PFSK-1 (cell line): ENCODE measurements at regions not wholly inside any gene's neighbourhood (a gene's known extent, or its start where the extent isn't known, plus 50 kb on each side); places are given as distances from the start of the nearest gene placed in this dataset.

Experiments
- FOXP2 ChIP-seq: optimal IDR thresholded peaks from 2 replicates; pipeline ENCODE3; 2011; ENCODE audit warnings: borderline replicate concordance, control low read depth, inconsistent platforms; ENCODE audit not compliant: insufficient read depth; ENCODE audit errors: extremely low read length, extremely low read depth
- POLR2AphosphoS5 ChIP-seq: IDR thresholded peaks from 2 replicates; pipeline ENCODE4 v1.6.1; 2012; ENCODE audit warnings: low read depth, mild to moderate bottlenecking, control low read depth, low read length, moderate library complexity
- SIN3A ChIP-seq: IDR thresholded peaks from 2 replicates; pipeline ENCODE4 v1.6.1; 2012; ENCODE audit warnings: mild to moderate bottlenecking, low read length, moderate library complexity, borderline replicate concordance; ENCODE audit not compliant: insufficient read depth
- TAF1 ChIP-seq: IDR thresholded peaks from 2 replicates; pipeline ENCODE4 v1.6.1; 2012; ENCODE audit warnings: low read length, control low read depth, borderline replicate concordance; ENCODE audit not compliant: insufficient read depth
- TF ChIP-seq, protein P1 (sequence below), 2 experiments: IDR thresholded peaks; 2 replicates each; pipeline versions ENCODE4 v1.6.1 to v1.8.0; 2011 to 2012; ENCODE audit warnings: low read depth in 2 of 2, low read length in 2 of 2, control low read depth in 1 of 2, inconsistent platforms in 1 of 2, mild to moderate bottlenecking in 1 of 2, moderate library complexity in 1 of 2; ENCODE audit not compliant: insufficient read depth in 1 of 2

DNA sequence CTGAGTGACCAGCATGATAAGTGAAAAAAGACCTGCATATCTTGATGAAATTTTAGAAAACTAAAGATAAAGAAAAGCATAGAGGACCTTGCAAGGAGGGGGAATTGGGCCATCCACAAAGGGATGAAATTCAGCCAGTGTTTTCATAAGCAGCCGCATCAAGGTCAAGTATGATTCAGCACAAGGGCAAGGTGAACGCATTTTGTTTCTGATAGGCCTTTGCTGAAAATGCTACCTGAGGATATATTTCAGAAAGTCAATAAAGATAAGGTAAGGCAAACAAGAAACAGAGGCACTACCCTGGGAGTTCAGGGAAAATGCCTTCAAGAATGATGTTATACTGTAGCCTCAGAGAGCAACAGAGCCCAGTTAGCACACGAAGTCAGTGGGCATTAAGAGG, 55.0 kb upstream of the SHH start:
- no peak for TF ChIP-seq SIN3A
- TF ChIP-seq POLR2AphosphoS5: no peak
- no peak for TF ChIP-seq TAF1
- TF ChIP-seq FOXP2: no peak
- TF ChIP-seq, protein P1, sequence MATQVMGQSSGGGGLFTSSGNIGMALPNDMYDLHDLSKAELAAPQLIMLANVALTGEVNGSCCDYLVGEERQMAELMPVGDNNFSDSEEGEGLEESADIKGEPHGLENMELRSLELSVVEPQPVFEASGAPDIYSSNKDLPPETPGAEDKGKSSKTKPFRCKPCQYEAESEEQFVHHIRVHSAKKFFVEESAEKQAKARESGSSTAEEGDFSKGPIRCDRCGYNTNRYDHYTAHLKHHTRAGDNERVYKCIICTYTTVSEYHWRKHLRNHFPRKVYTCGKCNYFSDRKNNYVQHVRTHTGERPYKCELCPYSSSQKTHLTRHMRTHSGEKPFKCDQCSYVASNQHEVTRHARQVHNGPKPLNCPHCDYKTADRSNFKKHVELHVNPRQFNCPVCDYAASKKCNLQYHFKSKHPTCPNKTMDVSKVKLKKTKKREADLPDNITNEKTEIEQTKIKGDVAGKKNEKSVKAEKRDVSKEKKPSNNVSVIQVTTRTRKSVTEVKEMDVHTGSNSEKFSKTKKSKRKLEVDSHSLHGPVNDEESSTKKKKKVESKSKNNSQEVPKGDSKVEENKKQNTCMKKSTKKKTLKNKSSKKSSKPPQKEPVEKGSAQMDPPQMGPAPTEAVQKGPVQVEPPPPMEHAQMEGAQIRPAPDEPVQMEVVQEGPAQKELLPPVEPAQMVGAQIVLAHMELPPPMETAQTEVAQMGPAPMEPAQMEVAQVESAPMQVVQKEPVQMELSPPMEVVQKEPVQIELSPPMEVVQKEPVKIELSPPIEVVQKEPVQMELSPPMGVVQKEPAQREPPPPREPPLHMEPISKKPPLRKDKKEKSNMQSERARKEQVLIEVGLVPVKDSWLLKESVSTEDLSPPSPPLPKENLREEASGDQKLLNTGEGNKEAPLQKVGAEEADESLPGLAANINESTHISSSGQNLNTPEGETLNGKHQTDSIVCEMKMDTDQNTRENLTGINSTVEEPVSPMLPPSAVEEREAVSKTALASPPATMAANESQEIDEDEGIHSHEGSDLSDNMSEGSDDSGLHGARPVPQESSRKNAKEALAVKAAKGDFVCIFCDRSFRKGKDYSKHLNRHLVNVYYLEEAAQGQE (IDR thresholded peaks at IDR 0.05; ENCODE audit: insufficient read depth in 1 of 2, low read depth in 2 of 2, low read length in 2 of 2): no peak

DNA sequence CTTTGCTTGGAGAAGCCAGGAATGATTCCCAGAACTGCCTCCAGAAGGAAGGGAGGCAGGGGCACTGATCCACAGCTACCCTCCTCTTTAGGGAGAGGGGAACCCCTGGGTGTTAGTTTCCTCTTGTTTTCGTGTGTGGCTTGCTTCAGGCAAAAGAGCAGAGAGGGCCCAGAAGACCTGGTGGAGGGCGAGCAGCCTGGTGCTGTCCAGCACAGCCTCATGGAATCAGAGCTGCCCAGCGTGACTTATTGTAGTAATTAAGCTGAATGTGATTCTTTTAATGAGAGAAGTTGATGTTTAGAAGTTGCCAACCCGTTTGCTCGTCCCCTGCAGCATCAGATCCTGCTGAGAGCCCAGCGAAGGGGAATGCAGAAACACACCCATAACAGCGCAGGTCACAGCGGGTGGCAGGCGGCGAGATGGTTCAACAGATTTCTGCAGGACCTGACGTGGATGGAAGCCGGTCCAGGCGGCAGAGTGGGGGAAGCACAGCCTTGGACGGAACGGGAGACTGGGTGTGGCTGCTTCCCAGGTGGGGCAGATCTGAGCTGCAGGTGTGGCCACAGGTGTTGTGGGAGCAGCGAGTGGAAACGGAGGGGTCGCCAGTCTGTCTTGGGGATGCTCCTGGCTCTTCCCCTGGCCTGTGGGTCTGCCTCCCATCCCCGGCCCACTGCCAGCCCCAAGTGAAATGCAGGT, 53.7 kb upstream of the SHH start:
- no peak for TF ChIP-seq SIN3A
- TF ChIP-seq, protein P1 (IDR thresholded peaks at IDR 0.05; ENCODE audit: insufficient read depth in 1 of 2, low read depth in 2 of 2, low read length in 2 of 2): peak in 1 of 2 experiments; percentile 80; a peak in 2 of 4 replicates

DNA sequence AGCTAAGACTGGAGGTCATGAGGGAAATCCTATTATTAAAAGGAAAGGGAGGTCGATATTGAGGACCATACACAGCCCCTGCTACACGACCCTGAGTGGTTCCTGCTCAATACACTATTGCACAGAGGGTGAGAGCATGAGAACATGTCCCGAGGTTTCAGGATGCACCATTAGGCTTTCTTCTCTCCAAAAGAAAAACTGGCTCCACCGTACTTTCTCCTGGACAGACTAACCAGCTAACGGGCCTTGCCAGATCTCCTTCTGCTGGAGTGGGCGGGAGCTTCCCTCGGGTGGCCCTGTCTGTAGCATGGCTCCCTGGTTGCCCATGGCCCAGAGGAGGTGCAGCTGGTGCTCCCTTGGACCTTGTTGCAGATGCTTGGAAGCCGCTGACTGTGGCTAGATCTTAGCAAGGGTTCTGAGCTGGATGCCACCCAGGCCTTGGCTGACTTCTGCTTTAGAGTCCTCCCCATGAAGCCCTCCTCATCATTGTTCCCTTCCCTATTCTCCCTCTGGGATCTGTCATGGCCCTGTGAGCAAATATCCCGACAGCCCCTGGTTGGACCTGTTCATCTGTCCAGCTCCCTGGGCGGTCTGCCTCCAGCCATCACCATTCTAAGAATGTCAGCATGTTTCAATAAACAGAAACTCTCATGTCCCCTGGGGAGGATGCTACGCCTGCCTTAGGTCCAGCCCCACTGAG, 52.9 kb upstream of the SHH start:
- TF ChIP-seq TAF1 (no peak), FOXP2 (no peak), POLR2AphosphoS5 (no peak), SIN3A (no peak)
- TF ChIP-seq, protein P1 (IDR thresholded peaks at IDR 0.05; ENCODE audit: insufficient read depth in 1 of 2, low read depth in 2 of 2, low read length in 2 of 2): no peak

DNA sequence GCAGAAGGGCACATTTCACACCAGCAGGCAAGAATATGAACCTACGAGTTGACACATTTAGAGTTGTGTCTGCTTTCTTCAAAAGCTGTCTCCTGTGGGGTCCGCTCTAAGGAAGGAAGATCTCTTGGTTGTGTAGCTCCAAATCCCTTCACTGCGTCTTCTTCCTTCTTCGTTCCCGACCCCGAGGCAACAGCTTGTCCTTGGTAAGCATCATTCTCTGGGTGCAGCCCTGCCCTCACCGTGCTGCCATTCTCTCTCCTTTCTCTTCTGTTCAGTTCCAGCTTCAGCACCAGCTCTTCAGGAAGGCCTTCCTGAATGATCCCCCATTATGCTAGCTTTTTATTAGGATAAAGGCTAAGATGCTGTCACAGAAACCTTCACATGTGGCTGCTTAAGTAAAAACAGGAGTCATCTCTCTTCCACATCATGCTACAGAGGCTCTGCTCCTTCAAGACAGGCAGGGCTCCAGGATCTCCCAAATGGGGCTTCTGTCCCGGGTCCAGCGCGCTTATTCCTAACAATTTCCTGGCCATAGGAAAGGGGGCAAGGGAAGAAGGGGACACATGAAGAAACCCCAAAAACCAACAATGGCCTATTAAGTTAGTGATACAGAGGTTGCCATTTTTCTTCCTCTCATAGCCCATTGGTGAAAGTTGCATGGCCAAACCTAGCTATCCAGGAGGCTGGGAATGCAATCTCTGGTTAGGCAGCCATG, 52.2 kb upstream of the SHH start:
- TF ChIP-seq FOXP2 (no peak), POLR2AphosphoS5 (no peak), SIN3A (no peak), TAF1 (no peak)
- TF ChIP-seq, protein P1 (IDR thresholded peaks at IDR 0.05; ENCODE audit: insufficient read depth in 1 of 2, low read depth in 2 of 2, low read length in 2 of 2): no peak
